ENCODE measurements at regions not wholly inside any gene's neighbourhood (a gene's known extent, or its start where the extent isn't known, plus 50 kb on each side); places are given as distances from the start of the nearest gene placed in this dataset.

- no peak for TF ChIP-seq AR (CRISPR knock-in tag; IDR thresholded peaks at IDR 0.05)
- TF ChIP-seq FOXP1 (CRISPR knock-in tag; IDR thresholded peaks at IDR 0.05; ENCODE audit: borderline replicate concordance): no peak
- no peak for TF ChIP-seq TEAD1 (CRISPR knock-in tag; IDR thresholded peaks at IDR 0.05)
- no peak for TF ChIP-seq SOX15 (CRISPR knock-in tag; IDR thresholded peaks at IDR 0.05)
- no peak for TF ChIP-seq ZNF317 (CRISPR knock-in tag; IDR thresholded peaks at IDR 0.05; ENCODE audit: borderline replicate concordance, low read depth)
- TF ChIP-seq ZMAT4 (CRISPR knock-in tag; IDR thresholded peaks at IDR 0.05): no peak
- no peak for TF ChIP-seq CREB1 (CRISPR knock-in tag; IDR thresholded peaks at IDR 0.05)
- TF ChIP-seq ZNF121 (CRISPR knock-in tag; IDR thresholded peaks at IDR 0.05): no peak
- no peak for TF ChIP-seq SMAD3 (CRISPR knock-in tag; IDR thresholded peaks at IDR 0.05; ENCODE audit: borderline replicate concordance)
- TF ChIP-seq EMX1 (CRISPR knock-in tag; IDR thresholded peaks at IDR 0.05): no peak
- TF ChIP-seq CBFB (CRISPR knock-in tag; IDR thresholded peaks at IDR 0.05; ENCODE audit: low read depth): no peak
- no peak for TF ChIP-seq GABPB1 (CRISPR knock-in tag; IDR thresholded peaks at IDR 0.05)
- TF ChIP-seq ESRRA (CRISPR knock-in tag; IDR thresholded peaks at IDR 0.05; ENCODE audit: borderline replicate concordance): no peak
Measured at GRCh38 chr1:244137725-244138124, 86.6 kb downstream of the ZBTB18 start (continued).

- no peaks in the 10 kb centered on the region for H3K9me3 Mint-ChIP-seq
- no peaks in the 10 kb centered on the region for H3K36me3 Mint-ChIP-seq
- H3K4me3 Mint-ChIP-seq: no peak overlapping the region
- no peaks in the 10 kb centered on the region for H3K4me1 Mint-ChIP-seq
- no peak overlapping the region for H3K27ac Mint-ChIP-seq
- no peaks in the 10 kb centered on the region for H3K27me3 Mint-ChIP-seq (ENCODE audit: low read depth)
- ChIA-PET POLR2A (no interaction called here), CTCF (no interaction called here)
- no peak for DNase-seq (ENCODE audit: low spot score)
- TF ChIP-seq GABPB1 (CRISPR knock-in tag; IDR thresholded peaks at IDR 0.05) (no peak), ELF4 (CRISPR knock-in tag; IDR thresholded peaks at IDR 0.05; ENCODE audit: low read depth) (no peak), SMAD3 (CRISPR knock-in tag; IDR thresholded peaks at IDR 0.05; ENCODE audit: borderline replicate concordance) (no peak)
- no peak for ATAC-seq
Measured at GRCh38 chr1:244138399-244138798, 87.3 kb downstream of the ZBTB18 start.

GRCh38 chr1:244139655-244140054 is 88.6 kb downstream of the ZBTB18 start:
- H3K27me3 Mint-ChIP-seq (ENCODE audit: low read depth): no peaks in the 10 kb centered on the region
- H3K4me3 Mint-ChIP-seq: no peak overlapping the region
- DNase-seq (ENCODE audit: low spot score): no peak
- ChIA-PET POLR2A (no interaction called here), CTCF (no interaction called here)
- no peaks in the 10 kb centered on the region for H3K9me3 Mint-ChIP-seq
- ATAC-seq: no peak; the same call in 1 of the 2 replicates
- no peaks in the 10 kb centered on the region for H3K36me3 Mint-ChIP-seq
- no peak for TF ChIP-seq PRRX2 (CRISPR knock-in tag; IDR thresholded peaks at IDR 0.05)
- TF ChIP-seq ATF1 (CRISPR knock-in tag; IDR thresholded peaks at IDR 0.05): no peak
- TF ChIP-seq USF2 (CRISPR knock-in tag; IDR thresholded peaks at IDR 0.05): no peak
- no peak for TF ChIP-seq ETV6 (CRISPR knock-in tag; IDR thresholded peaks at IDR 0.05)
- TF ChIP-seq ZNF121 (CRISPR knock-in tag; IDR thresholded peaks at IDR 0.05): no peak
- no peak for TF ChIP-seq MAX (CRISPR knock-in tag; IDR thresholded peaks at IDR 0.05)
- TF ChIP-seq E2F4 (CRISPR knock-in tag; IDR thresholded peaks at IDR 0.05; ENCODE audit: borderline replicate concordance, low read depth): no peak
- peaks cover 5% of the 10 kb centered on the region for H3K4me1 Mint-ChIP-seq
- H3K27ac Mint-ChIP-seq: no peak overlapping the region; the same call in 1 of the 2 replicates
